HG03558 (cell line): ENCODE measurements at regions not wholly inside any gene's neighbourhood (a gene's known extent, or its start where the extent isn't known, plus 50 kb on each side); places are given as distances from the start of the nearest gene placed in this dataset.

Source experiments
- ATAC-seq: cut with Tn5 transposase; IDR thresholded peaks from one replicate; pipeline ENCODE4 v1.9.1; 2021; ENCODE audit warnings: moderate number of reproducible peaks; ENCODE audit not compliant: unreplicated experiment; ENCODE audit errors: extremely low read depth

DNA sequence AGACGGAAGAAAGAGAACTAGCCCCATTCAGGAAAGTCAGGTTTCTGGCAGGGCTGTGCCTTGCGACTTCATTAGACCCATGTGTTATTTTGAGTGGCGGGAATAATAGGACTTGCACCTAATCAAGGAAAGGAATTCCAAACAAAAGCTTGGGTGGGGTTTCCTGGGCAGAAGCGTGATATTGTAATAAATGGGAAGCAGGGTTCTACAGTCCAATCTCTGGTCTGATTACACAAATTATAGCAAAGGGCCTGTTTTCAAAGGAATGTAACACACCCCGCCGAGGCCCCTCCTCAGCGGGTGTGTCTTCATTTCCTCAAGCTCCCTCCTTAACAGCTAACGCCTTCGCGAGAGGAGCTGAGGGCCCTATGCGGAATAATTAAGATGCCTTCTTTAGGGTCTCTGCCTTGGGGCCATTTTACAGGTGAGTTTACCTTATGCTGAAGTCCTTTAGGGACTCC lies 396.0 kb upstream of the C2CD4B start:
- ATAC-seq = no peak

DNA sequence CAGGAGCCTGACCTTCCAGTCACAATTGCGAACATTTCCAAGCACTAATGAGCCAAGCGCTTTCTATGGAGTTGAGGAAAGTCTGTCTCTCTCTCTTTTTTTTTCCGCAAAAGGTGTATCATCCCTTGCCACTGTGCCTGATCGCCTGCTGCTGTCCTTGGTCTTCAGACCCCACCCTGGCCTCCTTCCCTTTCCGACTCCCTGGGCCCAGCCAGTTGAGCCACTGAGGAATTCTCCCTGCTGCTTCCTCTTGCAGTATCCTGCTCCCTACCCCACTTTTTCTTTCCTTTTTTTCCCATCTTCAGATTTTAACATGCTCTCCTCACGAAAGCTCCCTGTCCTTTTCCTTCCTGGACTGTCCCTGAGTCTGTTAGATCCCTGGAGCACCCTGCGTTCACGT lies 396.5 kb upstream of the C2CD4B start:
- ATAC-seq = no peak

DNA sequence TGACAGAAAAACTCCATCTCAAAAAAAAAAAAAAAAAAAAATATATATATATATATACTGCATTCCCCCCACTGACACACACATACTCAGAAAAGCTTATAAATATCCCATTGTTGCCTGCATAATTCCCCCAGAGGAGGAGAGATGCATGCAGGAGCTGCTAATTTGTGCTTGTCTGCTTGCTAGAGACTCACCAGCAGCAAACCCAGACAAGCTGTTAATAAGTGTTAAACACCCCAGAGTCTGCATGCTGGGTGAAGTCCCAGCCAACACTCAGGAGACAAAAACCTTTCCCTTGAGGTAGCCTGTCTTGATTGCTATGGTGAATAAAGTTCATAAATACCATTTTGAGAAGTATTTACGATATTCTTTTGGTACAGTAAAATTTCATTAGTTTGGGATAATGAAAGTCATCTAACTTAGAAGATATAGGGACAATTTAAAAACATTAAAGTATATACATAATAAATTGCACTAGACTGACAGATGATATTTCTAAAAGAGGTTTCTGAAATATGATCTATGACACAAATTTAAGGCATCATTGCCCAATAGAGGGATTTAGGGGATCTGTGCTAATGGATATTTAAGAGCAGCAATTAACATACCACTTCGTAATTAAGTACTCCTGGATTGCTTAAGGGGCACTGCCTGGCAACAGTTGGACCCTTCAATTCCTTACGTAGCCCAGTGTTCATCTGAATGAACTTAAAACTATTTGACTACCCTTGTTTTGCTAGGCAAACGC lies 400.0 kb upstream of the C2CD4B start:
- no peak for ATAC-seq

DNA sequence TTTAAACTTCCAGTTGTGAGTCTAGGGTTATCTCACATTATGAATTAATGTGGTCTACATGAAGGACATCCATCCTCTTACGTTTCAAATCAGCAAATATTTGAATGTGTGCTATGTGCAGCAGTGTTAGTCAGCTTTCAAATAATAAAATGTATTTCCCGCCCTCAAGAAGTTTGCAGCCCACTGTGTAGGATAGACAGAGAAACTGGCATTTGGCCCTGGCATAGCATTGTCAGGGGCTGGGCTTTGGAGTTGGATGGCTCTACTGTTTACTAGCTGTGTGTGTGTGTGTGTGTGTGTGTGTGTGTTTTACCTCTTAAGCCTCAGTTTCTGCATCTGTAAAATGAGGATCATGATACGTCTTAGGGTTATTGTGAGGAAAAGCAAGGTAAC lies 400.5 kb upstream of the C2CD4B start:
- ATAC-seq = no peak

DNA sequence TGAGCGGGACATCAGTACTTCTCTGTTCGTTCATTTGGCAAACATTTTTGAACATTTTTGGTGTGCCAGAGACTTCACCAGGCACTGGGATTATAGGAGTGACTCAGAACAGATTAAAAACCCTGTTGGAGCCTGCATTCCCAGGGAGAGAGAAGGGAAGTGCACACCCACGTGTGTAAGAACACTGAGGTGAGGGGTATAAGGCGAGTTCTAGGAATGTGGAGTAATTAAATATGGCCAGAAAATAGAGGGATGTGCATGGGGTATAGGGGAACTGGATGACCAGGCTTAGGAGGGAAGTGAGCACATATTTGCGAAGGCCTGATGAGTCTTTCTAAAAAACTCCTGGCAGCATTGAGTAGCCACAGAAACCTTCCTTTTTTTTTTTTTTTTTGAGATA lies 401.2 kb upstream of the C2CD4B start:
- no peak for ATAC-seq

DNA sequence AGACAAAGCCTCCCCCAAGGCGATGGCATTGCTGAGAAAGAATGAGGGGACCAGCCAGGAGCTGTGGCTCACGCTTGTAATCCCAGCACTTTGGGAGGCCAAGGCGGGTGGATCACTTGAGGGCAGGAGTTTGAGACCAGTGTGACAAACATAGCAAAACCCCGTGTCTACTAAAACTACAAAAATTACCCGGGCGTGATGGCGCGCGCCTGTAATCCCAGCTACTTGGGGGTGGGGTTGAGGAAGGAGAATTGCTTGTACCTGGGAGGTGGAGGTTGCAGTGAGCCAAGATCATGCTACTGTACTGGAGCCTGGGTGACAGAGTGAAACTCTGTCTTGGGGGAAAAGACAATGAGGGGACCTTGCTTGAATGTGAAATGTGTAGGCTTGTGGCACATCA lies 402.4 kb upstream of the C2CD4B start:
- ATAC-seq = no peak

DNA sequence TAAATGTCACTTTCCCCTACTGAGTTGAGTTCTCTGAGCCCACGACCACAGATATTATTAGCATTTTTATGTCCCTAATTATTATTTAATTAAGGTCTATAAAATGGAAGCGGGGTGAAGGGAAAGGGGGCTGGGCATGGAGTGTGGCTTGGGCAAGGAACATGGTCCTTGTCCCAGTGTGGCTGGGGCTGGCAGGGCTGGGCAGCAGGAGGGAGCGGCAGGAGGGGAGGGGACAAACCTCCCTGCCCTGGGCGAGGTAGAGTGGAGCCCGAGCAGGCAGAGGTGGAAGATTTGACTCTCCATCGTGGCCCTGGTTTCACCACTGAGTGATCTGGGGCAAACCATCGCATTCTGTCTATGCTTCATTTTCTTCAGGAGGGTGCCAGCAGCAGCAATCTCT lies 402.9 kb upstream of the C2CD4B start:
- no peak for ATAC-seq

DNA sequence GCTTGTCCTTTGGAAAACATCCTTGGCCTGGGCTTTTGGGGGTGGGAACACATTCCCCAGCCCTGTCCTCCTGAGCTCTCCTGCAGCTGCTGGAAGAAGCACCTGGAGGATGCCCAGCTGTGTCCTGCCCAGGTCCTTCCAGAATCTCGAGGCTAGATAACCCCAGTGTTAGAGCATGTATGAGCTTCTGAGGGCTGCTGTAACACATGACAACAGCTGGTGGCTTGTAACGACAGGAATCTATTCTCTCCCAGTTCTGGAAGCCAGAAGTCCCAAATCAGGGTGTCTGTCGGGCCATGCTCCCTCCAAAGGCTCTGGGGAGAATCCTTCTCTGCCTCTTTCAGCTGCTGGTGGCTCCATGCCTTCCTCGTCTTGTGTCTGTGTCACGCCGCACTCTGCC lies 403.6 kb upstream of the C2CD4B start:
- ATAC-seq = no peak

DNA sequence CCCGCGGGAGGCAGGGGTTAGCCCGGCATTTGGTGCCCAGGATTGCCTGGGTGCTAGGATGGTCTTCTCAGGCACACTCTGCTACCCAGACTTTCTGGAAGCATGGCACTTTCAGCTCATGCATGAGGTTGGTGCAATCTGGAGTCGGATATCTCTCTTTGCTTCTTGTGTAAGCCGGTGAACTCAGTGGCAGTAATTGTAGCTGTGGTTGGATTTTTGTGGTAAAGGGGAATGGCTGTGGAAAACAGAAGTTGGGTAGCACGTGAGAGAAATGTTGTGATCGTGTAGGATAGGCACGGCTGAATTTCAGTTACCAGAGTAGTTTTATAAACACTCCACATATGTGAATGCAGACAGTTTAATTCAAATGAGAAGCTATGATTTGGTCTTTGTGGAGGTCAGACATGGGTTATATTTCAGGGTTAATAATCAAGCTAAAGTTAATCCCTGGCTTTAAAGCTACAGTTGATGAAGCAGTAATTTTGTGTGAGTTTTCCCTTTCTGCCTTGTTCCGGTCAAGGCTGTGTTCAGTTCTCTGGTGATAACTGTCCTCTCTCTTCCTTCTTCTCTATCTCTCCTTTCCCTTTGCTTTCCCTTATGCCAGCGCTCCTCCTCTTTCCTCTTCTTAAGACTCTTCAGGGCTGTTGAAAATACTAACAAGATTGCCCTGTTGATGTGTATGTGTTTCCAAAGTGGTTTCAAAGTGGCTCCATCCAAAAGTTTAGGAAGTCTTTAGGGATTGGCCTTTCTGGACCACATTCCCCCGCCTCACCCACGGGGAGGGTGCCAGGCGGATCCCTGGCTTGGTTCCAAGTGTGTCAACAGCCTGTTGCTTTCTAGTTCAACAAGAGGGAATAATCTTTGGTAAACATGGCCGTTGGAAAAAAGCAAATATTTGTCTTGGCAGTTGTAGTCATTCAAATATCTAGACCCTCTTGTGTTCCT lies 404.6 kb upstream of the C2CD4B start:
- ATAC-seq = no peak

DNA sequence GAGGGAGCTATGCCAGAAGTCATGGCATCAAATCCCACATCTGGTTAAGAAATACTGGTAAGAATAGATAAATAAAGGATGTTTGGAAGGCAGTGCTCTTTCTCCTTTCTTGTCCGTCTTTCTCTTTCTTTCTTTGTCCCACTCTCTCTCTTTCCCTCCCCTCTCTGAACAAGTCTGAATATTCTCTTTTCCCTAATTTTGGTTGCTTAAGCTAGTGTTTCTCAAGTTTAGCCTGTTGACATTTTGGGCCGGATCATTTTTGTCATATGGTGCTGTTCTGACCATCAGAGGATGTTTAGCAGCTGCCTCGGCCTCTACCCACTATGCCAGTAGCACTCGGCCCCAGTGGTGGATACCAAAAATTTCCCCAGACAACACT lies 405.3 kb upstream of the C2CD4B start:
- no peak for ATAC-seq

DNA sequence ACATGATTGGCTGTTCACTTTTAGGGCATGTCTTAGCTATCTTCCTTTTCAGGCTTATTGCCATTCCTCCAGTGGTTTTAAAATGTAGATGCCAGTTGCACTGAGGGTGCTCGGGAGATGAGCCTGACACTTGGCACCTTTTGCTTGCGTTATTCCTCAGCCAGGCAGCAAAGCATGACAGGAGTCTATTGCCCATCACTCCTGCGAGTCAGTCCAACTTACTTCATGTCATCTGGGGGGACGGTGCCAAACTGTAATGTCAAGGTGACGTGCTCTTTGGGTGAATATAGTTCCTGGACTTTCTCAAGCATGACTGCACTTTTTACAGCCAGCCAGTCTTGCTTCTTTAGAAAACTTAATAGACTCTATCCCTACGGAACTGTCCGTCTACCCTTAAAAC lies 406.0 kb upstream of the C2CD4B start:
- ATAC-seq = no peak

DNA sequence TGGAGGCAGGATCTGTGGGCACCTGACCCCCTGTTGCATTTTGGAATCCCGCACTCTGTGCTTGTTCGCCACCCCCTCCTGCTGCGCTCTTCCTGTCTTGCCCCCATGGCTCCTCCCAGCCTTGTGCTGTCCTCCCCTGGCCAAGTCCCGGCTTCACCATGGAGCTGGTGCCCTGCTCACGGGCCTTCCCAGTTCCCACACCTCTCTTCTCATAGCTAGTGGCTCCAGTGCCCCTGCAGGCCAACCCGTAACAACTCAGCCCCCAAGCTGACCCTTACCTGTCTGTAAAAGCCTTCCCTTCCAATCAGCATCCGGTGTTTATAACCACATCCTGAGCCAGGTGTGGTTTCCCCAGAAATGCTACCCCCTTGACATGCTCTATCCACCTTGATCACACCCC lies 407.7 kb upstream of the C2CD4B start:
- no peak for ATAC-seq

DNA sequence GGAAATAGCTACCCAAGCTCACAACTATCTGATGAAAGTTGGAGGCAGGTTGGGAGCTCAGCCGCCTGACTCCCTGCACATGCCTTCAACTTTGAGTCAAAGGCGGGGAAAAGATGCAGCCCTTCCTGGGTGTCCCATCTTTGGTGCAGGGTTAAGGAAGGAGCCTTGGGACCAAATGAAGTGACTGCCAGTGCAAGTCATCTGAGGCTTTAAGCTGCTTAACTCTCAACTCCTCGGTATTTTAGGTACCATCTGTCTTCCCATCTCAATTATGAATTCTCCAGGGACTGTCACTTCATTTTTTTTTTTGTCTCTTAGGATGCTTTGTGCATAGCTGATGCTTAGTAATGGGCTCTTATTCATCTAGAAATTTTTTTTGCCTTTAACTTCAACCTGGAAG lies 408.8 kb upstream of the C2CD4B start:
- no peak for ATAC-seq

DNA sequence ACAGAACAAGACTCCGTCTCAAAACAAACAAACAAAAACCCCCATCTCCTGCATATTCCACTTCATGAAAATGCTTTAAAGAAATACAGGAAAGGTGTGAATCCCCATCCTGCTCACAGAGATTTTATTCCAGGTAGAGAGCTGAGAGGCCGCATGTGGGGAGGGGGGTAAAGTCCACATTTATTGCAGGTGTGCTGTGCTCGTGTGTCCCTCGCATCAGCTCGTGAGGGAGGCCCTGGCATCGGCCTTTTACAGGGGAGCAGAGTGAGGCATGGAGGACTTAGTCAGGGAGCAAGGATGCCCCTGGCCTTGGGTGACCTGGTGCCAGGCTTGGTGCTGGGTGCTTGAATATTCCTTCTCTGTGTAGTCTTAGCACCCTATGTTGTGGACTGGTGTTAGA lies 413.5 kb upstream of the C2CD4B start:
- ATAC-seq = no peak

DNA sequence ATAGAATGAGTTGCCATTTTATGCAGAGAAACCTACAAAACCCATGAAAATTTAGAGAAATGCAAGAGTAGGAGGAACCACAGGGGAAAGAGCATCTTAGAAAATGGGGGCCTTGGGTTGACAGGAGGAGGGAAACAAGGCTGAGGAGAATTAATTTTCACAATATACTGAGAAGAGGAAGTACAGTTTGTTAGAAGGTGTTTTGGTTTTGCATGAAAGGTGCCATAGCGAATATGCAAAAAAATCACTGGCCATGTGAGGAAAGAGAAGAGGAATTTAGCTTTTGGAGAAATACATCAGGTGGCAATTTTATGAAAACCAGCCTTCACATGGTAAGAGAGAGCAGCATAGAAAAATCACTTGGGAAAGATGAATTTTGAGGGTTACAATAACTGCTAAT lies 413.9 kb upstream of the C2CD4B start:
- ATAC-seq = no peak

DNA sequence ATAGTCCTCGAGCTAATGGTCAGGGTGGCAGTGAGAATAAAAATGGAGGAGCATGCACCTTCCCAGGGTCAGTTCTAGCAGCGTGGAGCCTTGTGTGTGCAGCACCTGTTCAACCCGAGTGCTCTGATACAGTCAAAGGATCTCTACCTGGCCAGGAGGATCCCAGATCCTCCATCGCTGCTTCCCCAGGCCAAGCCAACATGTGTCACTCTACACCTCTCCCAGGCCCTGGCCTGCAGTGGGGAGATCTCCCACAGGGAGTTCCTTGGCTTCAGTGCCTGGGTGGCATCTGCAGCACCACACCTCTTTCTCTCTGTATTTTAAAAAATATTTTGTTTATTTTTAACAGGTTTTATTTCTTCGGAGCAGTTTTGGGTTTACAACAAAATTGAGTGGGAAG lies 414.8 kb upstream of the C2CD4B start:
- ATAC-seq = no peak

DNA sequence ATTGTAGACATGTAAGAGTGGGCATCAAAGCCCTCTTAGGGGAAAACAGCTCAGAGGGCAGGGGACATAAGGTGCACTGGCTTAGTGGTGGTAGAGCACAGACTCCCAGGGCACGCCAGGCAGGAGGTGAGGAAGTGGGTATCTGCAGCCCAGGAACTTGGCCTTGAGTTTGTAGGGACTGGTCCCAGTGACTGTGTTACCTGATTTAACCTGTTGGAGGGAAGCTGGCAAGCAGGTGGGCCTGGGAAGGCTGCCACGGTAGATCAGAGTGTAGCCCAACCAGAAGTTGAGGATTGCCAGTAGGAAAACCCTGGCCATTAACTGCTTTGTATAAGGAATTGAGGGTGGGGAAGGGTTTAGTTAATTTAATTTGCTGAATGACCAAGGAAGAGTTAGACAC lies 417.5 kb upstream of the C2CD4B start:
- no peak for ATAC-seq

DNA sequence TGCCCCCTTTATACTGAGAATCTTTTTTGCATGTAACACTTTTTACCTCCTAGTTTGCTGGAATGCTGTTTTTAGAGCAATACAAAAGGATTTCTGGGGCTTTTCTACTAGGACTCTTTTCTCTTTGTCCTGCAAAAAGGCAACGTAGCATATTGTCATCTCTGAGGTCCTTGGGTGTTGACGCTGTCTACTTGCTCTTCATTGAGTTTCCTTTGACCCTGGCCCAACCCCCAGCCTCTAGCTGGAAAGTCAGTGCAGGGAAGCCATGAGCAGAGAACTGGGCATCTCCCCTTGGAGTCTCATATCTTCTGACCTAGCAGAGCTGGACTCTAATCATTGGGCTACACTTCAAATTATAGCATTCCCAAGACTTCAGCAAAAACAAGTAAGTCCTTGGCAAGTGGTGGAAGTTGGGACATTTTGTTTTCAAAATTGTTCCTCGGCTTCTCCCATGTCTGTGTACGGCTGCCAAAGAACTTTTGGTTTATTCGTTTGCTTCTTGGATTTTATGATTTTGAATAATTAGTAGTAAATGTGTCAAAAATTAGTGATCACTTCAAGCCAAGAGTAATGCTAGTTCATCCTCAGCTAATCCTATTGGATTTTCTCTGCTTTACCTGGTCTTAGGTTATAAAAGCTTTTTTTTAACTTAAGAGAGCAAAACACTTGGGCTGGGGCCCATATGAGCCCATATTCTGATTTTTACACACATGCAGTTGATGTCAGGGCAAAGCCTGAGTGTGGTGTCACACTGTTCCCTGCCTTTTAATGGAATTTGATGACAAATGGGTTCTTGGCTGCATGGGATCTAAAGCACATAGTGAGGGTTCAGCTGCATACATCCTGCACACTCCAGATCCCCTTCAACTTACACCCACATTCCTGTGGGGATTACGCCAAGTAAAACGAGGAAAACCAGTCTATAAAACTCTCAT lies 419.5 kb upstream of the C2CD4B start:
- no peak for ATAC-seq

DNA sequence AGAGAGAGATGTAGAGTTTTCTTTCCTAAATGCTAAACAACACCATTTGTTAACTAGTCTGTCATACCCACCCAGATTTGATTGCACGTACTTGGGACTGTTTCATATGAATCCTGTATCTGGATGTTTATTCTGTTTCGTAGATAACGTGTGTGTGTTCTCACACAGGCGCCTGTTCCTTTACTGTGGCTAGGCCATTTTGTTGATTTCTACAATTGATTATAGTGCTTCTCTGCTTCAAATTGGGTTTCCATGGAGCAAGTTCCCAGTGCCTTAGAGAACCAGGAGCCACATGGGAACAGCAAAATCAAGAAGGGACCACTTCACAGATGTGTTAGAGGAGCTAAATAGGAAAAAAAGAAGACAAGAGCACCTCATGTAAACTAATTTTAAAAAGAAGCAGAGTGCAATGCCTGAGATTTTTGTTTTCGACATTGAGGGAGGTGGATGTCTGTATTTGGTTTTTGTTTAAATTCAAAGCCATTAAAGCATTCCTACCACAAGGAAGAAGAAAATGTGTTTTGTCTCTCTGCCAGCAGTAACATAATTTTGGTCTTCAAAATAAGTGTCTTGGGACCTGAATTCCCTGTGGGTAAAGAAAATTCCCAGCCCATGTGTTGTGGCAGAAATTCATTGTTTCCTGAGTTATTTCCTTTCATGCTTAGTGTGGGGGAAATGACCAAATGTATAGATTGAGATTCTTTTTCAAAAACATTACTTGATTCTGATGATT lies 424.0 kb upstream of the C2CD4B start:
- ATAC-seq = no peak
